SJCRH30 (cell line): ENCODE measurements at regions not wholly inside any gene's neighbourhood (a gene's known extent, or its start where the extent isn't known, plus 50 kb on each side); places are given as distances from the start of the nearest gene placed in this dataset.
A peak's percentile ranks its signal among the peaks of the same experiment; 100 is the strongest.
"Not testable (repeated sequence)": the region's sequence is repeated elsewhere in the genome, so short reads cannot be mapped to it uniquely, and the experiment has no call there.

Experiments used
- DNase-seq, 2 experiments: peaks; one replicate each; pipeline ENCODE4 v3.0.0-alpha.2; 2015 to 2020
- H3K27ac ChIP-seq: fragments of 250-450 bp; sonication (Bioruptor Pico); 2 replicates; pipeline ENCODE4 v1.5.1; 2020; ENCODE audit warnings: mild to moderate bottlenecking, moderate library complexity
- H3K27me3 ChIP-seq: fragments of 250-450 bp; sonication (Bioruptor Pico); 2 replicates; pipeline ENCODE4 v1.5.1; 2020; ENCODE audit warnings: mild to moderate bottlenecking, moderate library complexity
- H3K36me3 ChIP-seq: fragments of 250-450 bp; sonication (Bioruptor Pico); 2 replicates; pipeline ENCODE4 v1.5.1; 2020; ENCODE audit warnings: mild to moderate bottlenecking, moderate library complexity
- H3K4me1 ChIP-seq: fragments of 250-450 bp; sonication (Bioruptor Pico); 2 replicates; pipeline ENCODE4 v1.5.1; 2020; ENCODE audit warnings: mild to moderate bottlenecking, moderate library complexity
- H3K4me3 ChIP-seq: fragments of 250-450 bp; sonication (Bioruptor Pico); 2 replicates; pipeline ENCODE4 v1.5.1; 2020; ENCODE audit warnings: mild to moderate bottlenecking, moderate library complexity
- H3K9me3 ChIP-seq: fragments of 250-450 bp; sonication (Bioruptor Pico); replicated peaks from 2 replicates; pipeline ENCODE4 v1.5.1; 2020; ENCODE audit warnings: mild to moderate bottlenecking, moderate library complexity

DNA sequence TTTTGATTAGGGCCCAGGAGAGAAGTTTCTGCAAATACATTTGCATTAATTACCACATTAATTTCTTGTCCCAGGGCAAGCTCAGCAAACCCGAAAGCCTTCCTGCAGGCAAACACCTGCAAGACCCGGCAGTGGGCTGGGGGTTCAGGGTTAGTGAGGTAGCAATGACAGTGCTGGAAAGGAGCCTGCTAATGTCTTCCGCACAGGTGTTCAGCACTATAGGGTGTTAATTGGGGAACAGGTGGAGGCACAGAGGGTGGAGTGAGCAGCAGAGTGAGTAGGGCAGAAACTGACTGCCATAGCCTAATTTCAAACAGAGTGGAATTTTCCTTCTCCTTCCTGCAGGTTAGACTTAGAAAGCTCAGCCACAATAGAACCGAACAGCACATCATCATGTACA, 50.9 kb upstream of the UBASH3B start:
- H3K36me3 ChIP-seq: no peaks in the 10 kb centered on the region
- no peaks in the 10 kb centered on the region for H3K4me1 ChIP-seq
- H3K27ac ChIP-seq: no peak overlapping the region
- no peaks in the 10 kb centered on the region for H3K27me3 ChIP-seq
- no peak for DNase-seq
- no peak overlapping the region for H3K4me3 ChIP-seq
- no peaks in the 10 kb centered on the region for H3K9me3 ChIP-seq

DNA sequence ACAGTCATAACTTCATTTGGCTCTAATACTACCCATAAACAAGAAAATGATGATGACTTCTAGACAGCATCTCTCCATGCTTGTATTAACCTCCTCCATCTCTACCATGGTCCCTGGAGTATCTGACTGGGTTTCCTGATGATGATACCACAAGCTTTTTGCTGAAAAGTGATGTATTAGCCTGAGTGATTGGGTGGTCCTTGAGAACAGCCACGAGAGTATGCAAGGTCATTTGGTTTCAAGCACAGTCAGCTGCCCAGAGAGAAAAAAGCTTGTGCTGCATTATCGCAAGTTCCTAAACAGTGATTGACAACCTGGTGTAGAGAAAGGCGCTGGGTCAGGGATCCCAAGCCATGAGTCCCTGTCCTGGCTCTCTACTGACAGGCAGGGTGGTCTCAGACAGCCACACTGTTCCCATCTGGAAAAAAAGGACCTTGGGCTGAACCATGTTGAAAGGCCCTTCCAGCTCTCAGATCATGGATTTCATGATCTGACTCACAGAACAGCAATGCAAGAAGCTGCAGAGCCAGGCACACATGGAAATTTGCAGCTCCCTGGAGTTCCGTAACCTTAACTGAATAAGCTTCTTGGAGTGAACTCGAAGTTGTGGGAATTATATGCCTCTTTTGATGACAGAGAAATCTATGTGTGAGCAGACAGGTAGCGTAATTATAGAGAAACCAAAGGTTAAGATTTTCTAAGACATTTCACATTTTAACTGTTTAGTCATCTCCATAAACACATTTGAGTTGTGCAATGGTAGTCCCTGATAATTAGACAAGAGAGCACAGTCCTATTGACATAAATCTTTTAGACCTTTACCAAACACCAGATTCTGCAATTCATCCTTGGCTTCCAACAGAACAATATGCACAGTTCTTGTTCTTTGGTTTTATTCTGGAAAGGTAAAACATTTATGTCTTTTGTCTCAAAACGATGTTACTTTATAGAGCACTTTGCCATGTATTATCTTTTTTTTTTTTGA, 54.1 kb upstream of the UBASH3B start:
- H3K27ac ChIP-seq: no peak overlapping the region
- no peak overlapping the region for H3K4me3 ChIP-seq
- no peaks in the 10 kb centered on the region for H3K27me3 ChIP-seq
- no peak for DNase-seq
- no peaks in the 10 kb centered on the region for H3K9me3 ChIP-seq
- H3K4me1 ChIP-seq: no peaks in the 10 kb centered on the region
- no peaks in the 10 kb centered on the region for H3K36me3 ChIP-seq

DNA sequence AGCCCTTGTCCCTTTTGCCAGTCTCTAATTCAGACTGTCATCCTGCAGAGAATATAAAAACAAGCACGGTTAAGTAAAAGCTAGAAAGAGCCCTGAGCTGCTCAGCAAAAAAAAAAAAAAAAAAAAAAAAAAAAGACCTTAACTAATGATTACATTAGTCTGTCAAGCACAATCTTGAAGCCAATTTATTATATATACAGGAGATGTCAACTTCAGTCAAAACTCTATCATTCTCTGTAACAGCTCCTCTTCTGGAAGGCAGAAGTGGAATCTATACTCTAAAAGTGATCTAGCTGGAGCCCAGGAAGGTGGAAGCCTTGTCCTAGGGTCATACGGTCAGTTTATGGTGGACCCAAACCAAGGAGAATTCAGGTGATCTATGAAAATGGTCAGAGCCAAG, 55.2 kb upstream of the UBASH3B start:
- Histone ChIP-seq H3K36me3 (no peaks in the 10 kb centered on the region), H3K4me1 (no peaks in the 10 kb centered on the region), H3K27ac (no peak overlapping the region), H3K27me3 (no peaks in the 10 kb centered on the region), H3K9me3 (no peaks in the 10 kb centered on the region), H3K4me3 (no peak overlapping the region)
- no peak for DNase-seq

DNA sequence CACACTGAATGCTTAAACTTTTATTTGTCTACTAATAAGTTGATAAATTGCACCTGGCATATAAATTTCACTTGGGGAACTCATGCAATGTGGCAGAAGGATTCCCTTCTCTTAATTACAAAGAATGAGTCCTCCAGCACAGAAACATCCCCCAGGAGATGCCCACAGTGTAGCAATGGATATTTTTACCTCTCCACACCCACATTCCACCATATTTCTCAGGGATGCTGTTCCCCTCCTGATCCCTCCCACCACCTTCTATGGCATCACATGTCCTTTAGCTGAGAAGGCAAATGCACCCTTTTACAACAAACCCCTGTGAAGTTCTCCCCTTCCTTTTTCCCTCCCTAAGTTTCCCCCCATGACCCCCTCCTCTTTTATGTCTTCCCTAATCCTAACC, 56.1 kb upstream of the UBASH3B start:
- Histone ChIP-seq H3K4me1 (no peaks in the 10 kb centered on the region), H3K27me3 (no peaks in the 10 kb centered on the region), H3K4me3 (no peak overlapping the region), H3K36me3 (no peaks in the 10 kb centered on the region), H3K9me3 (no peaks in the 10 kb centered on the region), H3K27ac (no peak overlapping the region)
- DNase-seq: no peak

DNA sequence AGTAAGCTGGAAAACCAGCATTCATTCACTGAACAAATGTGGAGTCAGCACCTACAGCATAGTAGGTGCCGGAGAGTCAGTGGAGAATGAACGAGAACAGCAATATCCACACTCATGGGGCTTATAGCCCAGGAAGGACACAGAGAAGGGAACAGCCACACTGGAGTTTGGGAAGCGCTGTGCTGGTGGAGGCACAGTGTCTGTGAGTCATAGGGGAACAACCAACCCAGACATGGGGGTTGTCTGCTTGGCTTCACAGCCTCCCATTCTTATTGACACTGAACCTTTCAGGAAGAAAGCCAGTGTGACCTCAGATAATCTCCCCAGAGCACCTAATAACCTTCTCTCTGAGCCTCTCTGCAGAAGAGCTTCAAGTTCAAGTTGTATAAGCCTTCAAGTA, 56.6 kb upstream of the UBASH3B start:
- DNase-seq: no peak
- Histone ChIP-seq H3K27me3 (no peaks in the 10 kb centered on the region), H3K4me3 (no peak overlapping the region), H3K4me1 (no peaks in the 10 kb centered on the region), H3K9me3 (no peaks in the 10 kb centered on the region), H3K36me3 (no peaks in the 10 kb centered on the region), H3K27ac (no peak overlapping the region)

DNA sequence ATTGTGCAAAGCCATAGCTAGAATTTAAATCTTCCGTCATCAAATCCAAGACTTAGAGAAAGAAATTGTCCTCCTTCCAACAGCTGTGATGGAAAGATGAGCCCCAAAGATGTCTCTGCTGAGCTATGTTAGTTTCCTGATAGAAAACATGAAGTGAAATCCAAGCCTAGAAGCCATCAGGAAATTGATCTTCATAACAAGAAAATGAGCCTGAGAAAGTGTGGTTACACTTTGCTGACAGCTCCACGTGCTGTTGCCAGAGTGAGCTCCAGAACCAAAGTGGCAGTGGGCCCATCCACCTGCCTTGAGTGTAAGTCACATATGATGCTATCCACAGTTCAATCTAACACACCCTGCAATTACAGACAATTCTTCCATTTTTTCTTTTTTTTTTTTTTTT, 58.0 kb upstream of the UBASH3B start:
- H3K4me3 ChIP-seq: no peak overlapping the region
- H3K27me3 ChIP-seq: no peaks in the 10 kb centered on the region
- H3K4me1 ChIP-seq: no peaks in the 10 kb centered on the region
- no peaks in the 10 kb centered on the region for H3K9me3 ChIP-seq
- no peak for DNase-seq
- H3K36me3 ChIP-seq: no peaks in the 10 kb centered on the region
- no peak overlapping the region for H3K27ac ChIP-seq

DNA sequence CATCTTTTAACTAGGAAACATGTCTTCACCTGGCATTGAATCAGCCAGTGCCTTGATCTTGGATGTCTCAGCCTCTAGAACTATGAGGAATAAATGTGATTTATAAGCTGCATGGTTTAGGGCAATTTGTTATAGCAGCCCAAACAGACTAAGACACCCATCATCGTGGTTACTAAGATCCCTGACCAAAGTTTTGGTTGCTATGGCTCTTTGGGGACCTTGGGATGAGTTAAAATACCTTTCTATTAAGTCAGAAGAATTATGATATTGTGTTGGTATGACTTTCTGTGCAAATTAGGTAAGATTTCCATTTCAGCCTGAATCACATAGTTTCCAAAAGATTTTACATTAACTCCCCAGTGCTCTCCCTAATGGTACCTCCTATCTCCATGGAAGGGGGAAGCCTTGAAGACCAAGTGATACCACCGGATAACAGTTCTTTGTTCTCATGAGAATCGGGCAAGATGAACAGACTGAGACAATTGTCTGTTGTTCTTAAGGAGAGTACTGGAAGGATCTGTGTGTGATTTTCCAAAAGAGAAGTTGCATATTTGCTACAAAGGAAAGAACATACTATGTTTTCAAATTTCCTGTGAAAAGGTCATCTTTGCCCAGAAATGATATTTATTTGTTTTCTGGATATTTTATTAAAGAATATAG, 60.4 kb upstream of the UBASH3B start:
- Histone ChIP-seq H3K27ac (no peak overlapping the region), H3K4me1 (no peaks in the 10 kb centered on the region), H3K27me3 (no peaks in the 10 kb centered on the region), H3K4me3 (no peak overlapping the region), H3K36me3 (no peaks in the 10 kb centered on the region), H3K9me3 (no peaks in the 10 kb centered on the region)
- DNase-seq: no peak

GRCh38 chr11:122593473-122594420, 61.8 kb upstream of the UBASH3B start:
- DNase-seq: no peak
- no peak overlapping the region for H3K27ac ChIP-seq
- H3K4me1 ChIP-seq: no peaks in the 10 kb centered on the region
- H3K27me3 ChIP-seq: no peaks in the 10 kb centered on the region
- H3K4me3 ChIP-seq: no peak overlapping the region
- H3K36me3 ChIP-seq: no peaks in the 10 kb centered on the region
- H3K9me3 ChIP-seq: no peaks in the 10 kb centered on the region

GRCh38 chr11:122592641-122593040, 62.9 kb upstream of the UBASH3B start:
- no peak for DNase-seq
- Histone ChIP-seq H3K4me1 (no peaks in the 10 kb centered on the region), H3K27me3 (no peaks in the 10 kb centered on the region), H3K27ac (no peak overlapping the region), H3K9me3 (no peaks in the 10 kb centered on the region), H3K36me3 (no peaks in the 10 kb centered on the region), H3K4me3 (no peak overlapping the region)

DNA sequence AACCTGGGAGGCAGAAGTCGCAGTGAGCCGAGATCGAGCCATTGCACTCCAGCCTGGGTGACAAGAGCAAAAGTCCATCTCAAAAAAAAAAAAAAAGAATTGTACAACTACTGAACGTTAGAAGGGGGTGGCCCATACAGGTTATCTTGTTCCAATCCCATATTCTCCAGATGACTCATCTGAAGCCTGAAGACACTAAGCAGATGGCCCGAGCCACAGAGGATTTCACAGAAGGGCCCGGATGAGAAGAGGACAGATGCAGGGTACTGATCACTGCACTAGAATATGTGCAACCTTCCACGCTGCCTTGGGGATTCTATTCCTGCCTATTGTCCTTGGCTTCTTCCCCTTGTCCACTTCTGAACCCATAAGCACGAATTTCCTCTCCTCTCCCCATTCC, 70.9 kb upstream of the UBASH3B start:
- H3K4me3 ChIP-seq: no peak overlapping the region
- no peaks in the 10 kb centered on the region for H3K4me1 ChIP-seq
- no peaks in the 10 kb centered on the region for H3K9me3 ChIP-seq
- H3K27ac ChIP-seq: no peak overlapping the region
- DNase-seq: peak in 1 of 2 experiments; percentile 5
- no peaks in the 10 kb centered on the region for H3K36me3 ChIP-seq
- H3K27me3 ChIP-seq: no peaks in the 10 kb centered on the region

DNA sequence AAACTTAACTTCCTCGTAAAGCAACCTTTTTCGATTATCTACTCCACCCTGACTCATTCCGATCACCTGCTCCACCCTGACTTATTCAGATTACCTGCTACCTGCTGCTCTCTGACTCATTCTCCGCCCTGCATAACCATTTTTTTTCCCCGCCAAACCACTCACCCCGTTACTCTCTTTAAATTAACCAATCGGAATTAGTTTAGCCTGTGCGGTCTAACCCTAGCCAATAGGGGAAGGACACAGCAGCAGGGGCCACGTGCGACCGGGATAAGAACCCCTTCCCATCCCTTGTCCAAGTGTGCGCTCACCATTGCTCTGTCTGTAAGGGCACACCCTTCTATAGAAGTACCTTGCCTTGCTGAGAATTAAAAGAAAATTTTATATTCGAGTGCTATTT, 75.5 kb upstream of the UBASH3B start:
- H3K36me3 ChIP-seq, H3K27ac ChIP-seq, H3K9me3 ChIP-seq, H3K4me1 ChIP-seq, H3K4me3 ChIP-seq, H3K27me3 ChIP-seq, DNase-seq: not testable (repeated sequence)

GRCh38 chr11:122578171-122578825, 77.2 kb upstream of the UBASH3B start:
- Histone ChIP-seq H3K4me3 (no peak overlapping the region), H3K27ac (no peak overlapping the region), H3K9me3 (no peaks in the 10 kb centered on the region), H3K27me3 (no peaks in the 10 kb centered on the region), H3K36me3 (no peaks in the 10 kb centered on the region), H3K4me1 (no peaks in the 10 kb centered on the region)
- DNase-seq: peak in 1 of 2 experiments; percentile 26

DNA sequence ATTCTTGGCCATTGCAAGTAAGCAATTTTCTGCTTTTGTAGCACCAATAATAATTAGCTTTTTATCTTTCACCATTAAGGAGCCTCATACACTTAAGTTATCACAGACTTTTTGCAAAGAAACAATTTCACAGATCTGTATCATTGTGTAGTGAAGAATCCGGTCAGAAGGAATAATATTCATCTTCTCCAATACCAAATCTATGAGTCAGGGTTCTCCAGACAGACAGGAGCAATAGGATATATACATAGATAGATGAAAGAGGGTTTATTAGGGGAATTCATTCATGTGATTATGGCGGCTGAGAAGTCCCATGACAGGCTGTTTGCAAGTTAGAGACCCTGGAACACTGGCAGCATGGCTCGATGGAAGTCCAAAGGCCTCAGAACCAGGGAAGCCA, 82.9 kb upstream of the UBASH3B start:
- H3K4me3 ChIP-seq: no peak overlapping the region
- H3K27me3 ChIP-seq: no peaks in the 10 kb centered on the region
- no peak for DNase-seq
- H3K4me1 ChIP-seq: no peaks in the 10 kb centered on the region
- H3K9me3 ChIP-seq: no peaks in the 10 kb centered on the region
- no peaks in the 10 kb centered on the region for H3K36me3 ChIP-seq
- no peak overlapping the region for H3K27ac ChIP-seq

- DNase-seq: no peak
- Histone ChIP-seq H3K4me3 (no peak overlapping the region), H3K27ac (no peak overlapping the region), H3K4me1 (no peaks in the 10 kb centered on the region), H3K27me3 (no peaks in the 10 kb centered on the region), H3K36me3 (no peaks in the 10 kb centered on the region), H3K9me3 (no peaks in the 10 kb centered on the region)
These were observed 91.8 kb upstream of the UBASH3B start for GRCh38 chr11:122563761-122564160.
